Urinary bladder (tissue), 3 donors: ENCODE measurements at regions not wholly inside any gene's neighbourhood (a gene's known extent, or its start where the extent isn't known, plus 50 kb on each side); places are given as distances from the start of the nearest gene placed in this dataset.

Experiments
- DNase-seq: peaks from one replicate; pipeline ENCODE4 v3.0.0-alpha.2; 2015; ENCODE audit errors: extremely low spot score
- H3K27ac ChIP-seq: one replicate; pipeline ENCODE4 v1.5.1; 2013; ENCODE audit warnings: low read depth, mild to moderate bottlenecking, moderate library complexity
- H3K36me3 ChIP-seq: one replicate; pipeline ENCODE4 v1.6.1; 2013; ENCODE audit warnings: mild to moderate bottlenecking, moderate library complexity; ENCODE audit not compliant: insufficient read depth
- H3K4me1 ChIP-seq: one replicate; pipeline ENCODE4 v1.6.1; 2013; ENCODE audit warnings: mild to moderate bottlenecking, moderate library complexity; ENCODE audit not compliant: insufficient read depth
- H3K4me3 ChIP-seq: one replicate; pipeline ENCODE4 v1.5.1; 2013; ENCODE audit warnings: low read depth, low read length
- WGBS: extraction: QIAGEN DNeasy Blood & Tissue Kit; methylation state at CpG from one replicate; pipeline ENCODE4 v1.1.7; 2013; 5-methylcytosine and 5-hydroxymethylcytosine counted together
- donor health status: healthy with polysubstance abuse.
- donor health status: healthy.

GRCh38 chr4:19379191-19379708 is 872.5 kb upstream of the SLIT2 start:
- H3K4me1 ChIP-seq = no peaks in the 10 kb centered on the region
- H3K36me3 ChIP-seq = no peaks in the 10 kb centered on the region
- H3K4me3 ChIP-seq = no peak overlapping the region
- no peak for DNase-seq
- no peak overlapping the region for H3K27ac ChIP-seq
- 59% methylated on average over 6 of the region's 6 CpGs for WGBS

- Histone ChIP-seq H3K4me1 (no peaks in the 10 kb centered on the region), H3K4me3 (no peak overlapping the region), H3K27ac (no peak overlapping the region), H3K36me3 (no peaks in the 10 kb centered on the region)
- DNase-seq = no peak
- 79% methylated on average over 2 of the region's 2 CpGs for WGBS
These were observed 875.8 kb upstream of the SLIT2 start for GRCh38 chr4:19375931-19376330.

- no peak for DNase-seq
- 68% methylated on average over 4 of the region's 4 CpGs for WGBS
- H3K36me3 ChIP-seq = no peaks in the 10 kb centered on the region
- H3K4me1 ChIP-seq = no peaks in the 10 kb centered on the region
- H3K4me3 ChIP-seq = no peak overlapping the region
- no peak overlapping the region for H3K27ac ChIP-seq
These were observed 876.4 kb upstream of the SLIT2 start for GRCh38 chr4:19375136-19375804.

- no peak overlapping the region for H3K27ac ChIP-seq
- H3K36me3 ChIP-seq = no peaks in the 10 kb centered on the region
- DNase-seq = no peak
- WGBS = 100% methylated on average over 2 of the region's 2 CpGs
- no peaks in the 10 kb centered on the region for H3K4me1 ChIP-seq
- no peak overlapping the region for H3K4me3 ChIP-seq
These were observed 879.3 kb upstream of the SLIT2 start for GRCh38 chr4:19372390-19372789.

GRCh38 chr4:19368800-19369199 is 882.9 kb upstream of the SLIT2 start:
- 93% methylated on average over 3 of the region's 3 CpGs for WGBS
- H3K4me1 ChIP-seq = no peaks in the 10 kb centered on the region
- H3K36me3 ChIP-seq = no peaks in the 10 kb centered on the region
- no peak for DNase-seq
- H3K4me3 ChIP-seq = no peak overlapping the region
- no peak overlapping the region for H3K27ac ChIP-seq

- Histone ChIP-seq H3K4me3 (no peak overlapping the region), H3K4me1 (no peaks in the 10 kb centered on the region), H3K36me3 (no peaks in the 10 kb centered on the region), H3K27ac (no peak overlapping the region)
- no peak for DNase-seq
- WGBS = 72% methylated on average over 2 of the region's 2 CpGs
These were observed 884.8 kb upstream of the SLIT2 start for GRCh38 chr4:19366916-19367315.

- DNase-seq = no peak
- Histone ChIP-seq H3K4me1 (no peaks in the 10 kb centered on the region), H3K36me3 (no peaks in the 10 kb centered on the region), H3K4me3 (no peak overlapping the region), H3K27ac (no peak overlapping the region)
- WGBS = 65% methylated on average over 2 of the region's 2 CpGs
These were observed 893.7 kb upstream of the SLIT2 start for GRCh38 chr4:19358015-19358414.

- H3K36me3 ChIP-seq = no peaks in the 10 kb centered on the region
- no peak for DNase-seq
- H3K4me1 ChIP-seq = no peaks in the 10 kb centered on the region
- H3K27ac ChIP-seq = no peak overlapping the region
- WGBS = 90% methylated on average over 1 of the region's 1 CpG
- no peak overlapping the region for H3K4me3 ChIP-seq
These were observed 902.3 kb upstream of the SLIT2 start for GRCh38 chr4:19349416-19349815.

- no peaks in the 10 kb centered on the region for H3K4me1 ChIP-seq
These were observed 903.0 kb upstream of the SLIT2 start for GRCh38 chr4:19348746-19349145.

GRCh38 chr4:19346636-19347035 is 905.1 kb upstream of the SLIT2 start:
- WGBS = 87% methylated on average over 3 of the region's 3 CpGs

More at GRCh38 chr4:19348746-19349145, 903.0 kb upstream of the SLIT2 start:
- no peak overlapping the region for H3K27ac ChIP-seq
- no peak overlapping the region for H3K4me3 ChIP-seq
- DNase-seq = no peak
- no peaks in the 10 kb centered on the region for H3K36me3 ChIP-seq

GRCh38 chr4:19329631-19330030 is 922.1 kb upstream of the SLIT2 start:
- H3K36me3 ChIP-seq = peaks cover 2% of the 10 kb centered on the region
- H3K4me1 ChIP-seq = no peaks in the 10 kb centered on the region
- no peak overlapping the region for H3K27ac ChIP-seq
- no peak overlapping the region for H3K4me3 ChIP-seq
- WGBS = 74% methylated on average over 1 of the region's 1 CpG
- no peak for DNase-seq

More at GRCh38 chr4:19346636-19347035, 905.1 kb upstream of the SLIT2 start:
- DNase-seq = no peak
- no peak overlapping the region for H3K27ac ChIP-seq
- no peaks in the 10 kb centered on the region for H3K4me1 ChIP-seq
- H3K36me3 ChIP-seq = no peaks in the 10 kb centered on the region
- no peak overlapping the region for H3K4me3 ChIP-seq

GRCh38 chr4:19329077-19329476 is 922.6 kb upstream of the SLIT2 start:
- Histone ChIP-seq H3K36me3 (peaks cover 2% of the 10 kb centered on the region), H3K27ac (no peak overlapping the region), H3K4me1 (no peaks in the 10 kb centered on the region), H3K4me3 (no peak overlapping the region)
- DNase-seq = no peak
- 93% methylated on average over 4 of the region's 4 CpGs for WGBS

- WGBS = 90% methylated on average over 1 of the region's 1 CpG
- H3K4me3 ChIP-seq = no peak overlapping the region
- H3K27ac ChIP-seq = no peak overlapping the region
- DNase-seq = no peak
- H3K36me3 ChIP-seq = peaks cover 2% of the 10 kb centered on the region
- no peaks in the 10 kb centered on the region for H3K4me1 ChIP-seq
These were observed 924.3 kb upstream of the SLIT2 start for GRCh38 chr4:19327364-19327763.

- no peak for DNase-seq
- Histone ChIP-seq H3K4me1 (no peaks in the 10 kb centered on the region), H3K4me3 (no peak overlapping the region), H3K27ac (no peak overlapping the region), H3K36me3 (peaks cover 2% of the 10 kb centered on the region)
These were observed 927.5 kb upstream of the SLIT2 start for GRCh38 chr4:19324184-19324583.

- Histone ChIP-seq H3K27ac (no peak overlapping the region), H3K36me3 (no peaks in the 10 kb centered on the region), H3K4me1 (no peaks in the 10 kb centered on the region), H3K4me3 (no peak overlapping the region)
- WGBS = 62% methylated on average over 1 of the region's 1 CpG
- no peak for DNase-seq
These were observed 932.1 kb upstream of the SLIT2 start for GRCh38 chr4:19319607-19320006.
